Upper lobe of left lung (tissue), 6 donors: ENCODE measurements at regions not wholly inside any gene's neighbourhood (a gene's known extent, or its start where the extent isn't known, plus 50 kb on each side); places are given as distances from the start of the nearest gene placed in this dataset.
"Not testable (repeated sequence)": the region's sequence is repeated elsewhere in the genome, so short reads cannot be mapped to it uniquely, and the experiment has no call there.

Experiments
- ATAC-seq, 2 donors: fragments of 200-7000 bp; cut with Tn5 transposase; one replicate each; pipeline ENCODE4 v1.9.1; 2022; ENCODE audit warnings: mild to moderate bottlenecking in 2 of 2, moderate library complexity in 2 of 2; ENCODE audit not compliant: low FRiP score in 2 of 2
- DNase-seq, 2 donors: peaks; one replicate each; pipeline ENCODE4 v3.0.0-alpha.2; 2019 to 2020
- H3K27ac ChIP-seq, 4 donors: fragments of 200-600 bp; sonication (generic); one replicate each; pipeline ENCODE4 v1.5.1; 2016 to 2019
- H3K27me3 ChIP-seq, 4 donors: fragments of 200-600 bp; sonication (generic); one replicate each; pipeline ENCODE4 v1.5.1; 2017 to 2019
- H3K36me3 ChIP-seq, 4 donors: fragments of 200-600 bp; sonication (generic); one replicate each; pipeline ENCODE4 v1.5.1; 2016 to 2019
- H3K4me1 ChIP-seq, 4 donors: fragments of 200-600 bp; sonication (generic); one replicate each; pipeline ENCODE4 v1.5.1; 2018 to 2019
- H3K4me3 ChIP-seq, 4 donors: fragments of 200-600 bp; sonication (generic); one replicate each; pipeline ENCODE4 v1.5.1; 2017 to 2019; ENCODE audit warnings: mild to moderate bottlenecking in 2 of 4, moderate library complexity in 1 of 4
- H3K9me3 ChIP-seq, 4 donors: fragments of 200-600 bp; sonication (generic); one replicate each; pipeline ENCODE4 v1.5.1; 2018 to 2019
- CTCF ChIP-seq, 6 experiments: fragments of 450-650 bp in 4 of 6; fragments of 200-600 bp in 2 of 6; sonication (generic) in 2 of 6; IDR thresholded peaks; one replicate each; pipeline ENCODE4 v1.5.1; 2016 to 2019; ENCODE audit warnings: antibody characterized with exemption in 6 of 6
- EP300 ChIP-seq, 4 donors: sonication (generic); formaldehyde crosslinking; IDR thresholded peaks; one replicate each; pipeline ENCODE4 v1.5.1; 2017; ENCODE audit warnings: antibody characterized with exemption in 4 of 4, control low read depth in 2 of 4
- POLR2A ChIP-seq, 4 donors: fragments of 450-650 bp; IDR thresholded peaks; one replicate each; pipeline ENCODE4 v1.5.1; 2016 to 2017; ENCODE audit warnings: antibody characterized with exemption in 4 of 4, mild to moderate bottlenecking in 2 of 4
- POLR2AphosphoS5 ChIP-seq, 2 donors: sonication (generic); formaldehyde crosslinking; IDR thresholded peaks; one replicate each; pipeline ENCODE4 v1.5.1; 2017; ENCODE audit warnings: antibody characterized with exemption in 2 of 2
- WGBS, 2 donors: methylation state at CpG; one replicate each; pipeline ENCODE4 v1.1.5; 2017 to 2018; 5-methylcytosine and 5-hydroxymethylcytosine counted together
- donor health status: DM: no; HTN: no; CAD: no; lungs with moderate emphysema.
- donor health status: DM: no; HTN: yes; CAD: no; lungs with severe emphysema.

- H3K4me3 ChIP-seq: no peak overlapping the region
- TF ChIP-seq POLR2A (IDR thresholded peaks at IDR 0.05): no peak
- TF ChIP-seq POLR2AphosphoS5 (IDR thresholded peaks at IDR 0.05): no peak
- TF ChIP-seq EP300 (IDR thresholded peaks at IDR 0.05): no peak
- no peak for TF ChIP-seq CTCF (IDR thresholded peaks at IDR 0.05)
Observed at GRCh38 chr3:26480377-26480776, 142.2 kb upstream of the LRRC3B start.

GRCh38 chr3:26484140-26484539, 138.4 kb upstream of the LRRC3B start:
- WGBS, 2 donors: 79 to 84% methylated on average over 4 of the region's 4 CpGs
- peaks cover 0 to 5% (median 0%) of the 10 kb centered on the region in 4 donors for H3K9me3 ChIP-seq
- H3K36me3 ChIP-seq: no peaks in the 10 kb centered on the region
- no peak for DNase-seq
- no peak overlapping the region for H3K4me3 ChIP-seq
- H3K4me1 ChIP-seq: no peaks in the 10 kb centered on the region
- no peak for ATAC-seq
- no peak overlapping the region for H3K27ac ChIP-seq
- TF ChIP-seq CTCF (IDR thresholded peaks at IDR 0.05): no peak
- no peak for TF ChIP-seq POLR2A (IDR thresholded peaks at IDR 0.05)
- TF ChIP-seq EP300 (IDR thresholded peaks at IDR 0.05): no peak
- no peak for TF ChIP-seq POLR2AphosphoS5 (IDR thresholded peaks at IDR 0.05)
- H3K27me3 ChIP-seq: no peaks in the 10 kb centered on the region

More at GRCh38 chr3:26480377-26480776, 142.2 kb upstream of the LRRC3B start:
- no peaks in the 10 kb centered on the region for H3K36me3 ChIP-seq
- DNase-seq (no peak), ATAC-seq (no peak)
- H3K9me3 ChIP-seq: peaks cover 0 to 5% (median 0%) of the 10 kb centered on the region in 4 donors
- no peaks in the 10 kb centered on the region for H3K27me3 ChIP-seq
- no peak overlapping the region for H3K27ac ChIP-seq
- H3K4me1 ChIP-seq: no peaks in the 10 kb centered on the region

- H3K27me3 ChIP-seq: no peaks in the 10 kb centered on the region
- ATAC-seq (no peak), DNase-seq (no peak)
- 53 to 64% methylated on average over 2 of the region's 2 CpGs for WGBS, 2 donors
- no peaks in the 10 kb centered on the region for H3K4me1 ChIP-seq
- H3K9me3 ChIP-seq: no peaks in the 10 kb centered on the region
- H3K36me3 ChIP-seq: no peaks in the 10 kb centered on the region
- no peak overlapping the region for H3K4me3 ChIP-seq
- H3K27ac ChIP-seq: no peak overlapping the region
- TF ChIP-seq EP300 (IDR thresholded peaks at IDR 0.05) (no peak), CTCF (IDR thresholded peaks at IDR 0.05) (no peak), POLR2A (IDR thresholded peaks at IDR 0.05) (no peak), POLR2AphosphoS5 (IDR thresholded peaks at IDR 0.05) (no peak)
Observed at GRCh38 chr3:26498271-26498670, 124.3 kb upstream of the LRRC3B start.

- 24 to 26% methylated on average over 3 of the region's 3 CpGs for WGBS, 2 donors
- Histone ChIP-seq H3K27me3 (no peaks in the 10 kb centered on the region), H3K4me1 (no peaks in the 10 kb centered on the region), H3K36me3 (no peaks in the 10 kb centered on the region), H3K9me3 (no peaks in the 10 kb centered on the region), H3K4me3 (no peak overlapping the region), H3K27ac (no peak overlapping the region)
- DNase-seq: no peak
- TF ChIP-seq POLR2AphosphoS5 (IDR thresholded peaks at IDR 0.05) (no peak), EP300 (IDR thresholded peaks at IDR 0.05) (no peak), POLR2A (IDR thresholded peaks at IDR 0.05) (no peak), CTCF (IDR thresholded peaks at IDR 0.05) (no peak)
- ATAC-seq: no peak
Observed at GRCh38 chr3:26505399-26505798, 117.2 kb upstream of the LRRC3B start.

- DNase-seq, H3K4me3 ChIP-seq, H3K4me1 ChIP-seq, H3K36me3 ChIP-seq, ATAC-seq, H3K27me3 ChIP-seq, H3K27ac ChIP-seq, H3K9me3 ChIP-seq: not testable (repeated sequence)
- 82 to 90% methylated on average over 5 of the region's 5 CpGs for WGBS, 2 donors
Observed at GRCh38 chr3:26514445-26515029, 108.0 kb upstream of the LRRC3B start.
